ENCODE measurements at regions not wholly inside any gene's neighbourhood (a gene's known extent, or its start where the extent isn't known, plus 50 kb on each side); places are given as distances from the start of the nearest gene placed in this dataset.
"Not testable (repeated sequence)": the region's sequence is repeated elsewhere in the genome, so short reads cannot be mapped to it uniquely, and the experiment has no call there.

DNA sequence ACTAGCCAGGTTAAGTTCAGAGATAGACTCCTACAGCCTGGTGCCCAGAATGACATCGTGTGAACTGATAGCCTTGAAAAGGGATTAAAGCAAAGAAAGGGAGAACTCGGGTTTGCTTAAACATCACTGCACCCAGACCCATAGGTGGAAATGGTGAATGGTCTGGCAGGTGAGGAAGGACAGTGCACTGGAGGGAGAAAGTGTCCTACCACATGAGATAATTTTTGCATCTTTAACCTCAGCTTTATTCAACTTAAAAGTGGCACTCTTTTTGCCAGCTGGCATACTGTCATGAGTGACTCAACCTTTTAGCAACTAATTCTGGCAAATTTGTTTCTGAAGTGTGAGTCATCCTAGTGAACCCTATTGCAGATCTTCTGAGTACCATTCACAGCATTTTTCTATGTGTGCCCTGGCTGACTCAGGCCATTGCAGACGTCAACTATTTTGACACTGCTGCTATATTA lies 53.0 kb upstream of the DAPP1 start:
- DNase-seq = peak in 2 of 4 experiments; percentile 4 to 22

- DNase-seq = no peak
Measured at GRCh38 chr4:99762728-99763127, 53.9 kb upstream of the DAPP1 start.

DNA sequence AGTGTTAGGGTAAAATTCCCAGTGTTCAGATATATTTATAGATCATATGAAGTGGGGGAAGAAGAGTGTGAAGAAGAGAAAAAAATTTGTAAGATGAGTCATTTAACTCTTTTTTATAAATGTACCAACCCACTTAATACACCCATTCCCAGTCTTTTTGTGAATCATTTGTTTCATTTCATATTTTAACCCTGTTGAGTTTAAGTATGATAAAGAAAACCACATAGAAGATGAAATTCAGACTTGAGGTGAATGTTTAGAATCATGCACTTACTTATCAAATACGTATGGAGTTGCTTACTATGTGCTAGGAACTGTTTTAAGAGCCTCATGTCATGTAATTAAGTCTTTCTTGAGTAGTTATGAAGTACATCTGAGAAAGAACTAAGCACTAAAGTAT lies 56.6 kb upstream of the DAPP1 start:
- DNase-seq = no peak

GRCh38 chr4:99759346-99759984 lies 57.2 kb upstream of the DAPP1 start:
- DNase-seq = no peak

- no peak for DNase-seq
Measured at GRCh38 chr4:99755223-99755944, 61.2 kb upstream of the DAPP1 start.

DNA sequence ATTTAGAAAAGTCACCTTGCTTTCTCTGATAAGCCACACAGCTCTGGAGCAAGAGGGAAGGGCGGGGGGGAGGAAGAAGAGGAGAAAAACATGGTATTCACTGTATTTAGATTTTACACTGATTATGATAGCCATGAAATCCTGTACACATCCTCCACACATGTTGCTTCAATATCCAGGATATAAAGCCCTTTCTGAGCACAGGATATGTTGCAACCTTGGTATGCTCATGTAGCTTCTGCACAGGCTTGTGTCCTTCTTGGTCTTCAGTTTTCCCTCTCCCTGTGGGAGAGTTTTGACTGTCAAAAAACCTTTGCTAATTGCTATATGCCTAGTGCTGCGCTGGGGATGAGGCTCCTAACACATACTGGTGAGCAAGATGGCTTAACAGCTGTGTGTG lies 61.9 kb upstream of the DAPP1 start:
- DNase-seq = no peak

DNA sequence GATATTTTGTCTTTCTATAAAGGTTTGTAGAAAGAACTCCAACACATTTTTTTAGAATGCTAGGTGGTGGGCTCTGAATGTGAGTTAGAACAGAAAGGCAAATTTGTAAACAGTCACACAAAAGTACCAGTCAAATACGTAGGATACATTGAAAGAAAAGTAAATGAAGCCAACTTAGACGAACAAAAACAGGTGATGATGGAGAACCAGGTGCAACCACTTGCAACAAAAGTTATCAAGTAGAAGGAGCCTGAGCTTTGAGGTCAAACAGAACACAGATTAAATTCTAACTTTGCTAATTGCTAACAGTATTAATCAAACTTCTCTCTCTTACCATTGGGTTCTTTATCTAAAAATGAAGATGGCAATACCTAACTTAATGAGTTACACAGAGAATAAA lies 62.7 kb upstream of the DAPP1 start:
- no peak for DNase-seq

GRCh38 chr4:99749445-99750391 lies 66.9 kb upstream of the DAPP1 start:
- no peak for DNase-seq

DNA sequence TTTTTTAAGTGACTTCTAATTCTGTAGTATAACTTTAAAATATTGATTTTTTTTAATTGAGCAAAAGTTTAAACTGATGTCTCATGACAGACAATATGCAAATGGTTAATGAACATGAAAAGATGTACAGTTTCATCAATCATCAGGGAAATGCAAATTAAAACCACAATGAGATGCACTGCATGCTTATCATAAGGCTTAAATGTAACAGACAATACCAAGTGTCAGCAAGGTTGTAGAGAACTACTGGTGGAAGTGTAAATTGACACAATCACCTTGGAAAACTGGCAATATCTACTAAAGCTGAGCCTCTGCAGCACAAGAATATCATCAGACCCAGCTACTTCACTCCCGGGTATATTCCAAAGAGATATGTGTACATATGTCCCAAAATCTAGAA lies 70.2 kb upstream of the DAPP1 start:
- no peak for DNase-seq

- no peak for DNase-seq
Measured at GRCh38 chr4:99736846-99737245, 79.2 kb upstream of the C4orf54 start.

- DNase-seq = no peak
Measured at GRCh38 chr4:99735822-99736221, 78.2 kb upstream of the C4orf54 start.

- DNase-seq = no peak
Measured at GRCh38 chr4:99734583-99735322, 77.1 kb upstream of the C4orf54 start.

DNA sequence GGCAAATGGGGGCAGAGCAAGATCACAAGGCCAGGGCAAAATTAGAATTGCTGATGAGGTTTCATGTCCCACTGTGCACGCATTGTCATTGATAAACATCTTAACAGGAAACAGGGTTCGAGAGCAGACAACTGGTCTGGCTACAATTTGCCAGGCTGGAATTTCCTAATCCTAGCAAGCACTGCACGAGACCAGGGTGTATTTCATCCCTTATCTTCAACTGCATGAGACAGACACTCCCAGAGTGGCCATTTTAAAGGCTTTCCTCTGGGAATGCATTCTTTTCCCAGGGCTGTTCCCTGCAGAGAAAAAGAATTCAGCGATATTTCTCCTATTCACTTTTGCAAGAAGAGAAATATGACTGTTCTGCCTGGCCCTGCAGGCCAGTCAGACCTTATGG lies 75.8 kb upstream of the C4orf54 start:
- DNase-seq = not testable (repeated sequence)

GRCh38 chr4:99729186-99729585 lies 71.6 kb upstream of the C4orf54 start:
- no peak for DNase-seq

GRCh38 chr4:99724067-99724466 lies 66.4 kb upstream of the C4orf54 start:
- DNase-seq = no peak

GRCh38 chr4:99723612-99724011 lies 66.0 kb upstream of the C4orf54 start:
- peak; percentile 32 to 70 (median 54) for DNase-seq

DNA sequence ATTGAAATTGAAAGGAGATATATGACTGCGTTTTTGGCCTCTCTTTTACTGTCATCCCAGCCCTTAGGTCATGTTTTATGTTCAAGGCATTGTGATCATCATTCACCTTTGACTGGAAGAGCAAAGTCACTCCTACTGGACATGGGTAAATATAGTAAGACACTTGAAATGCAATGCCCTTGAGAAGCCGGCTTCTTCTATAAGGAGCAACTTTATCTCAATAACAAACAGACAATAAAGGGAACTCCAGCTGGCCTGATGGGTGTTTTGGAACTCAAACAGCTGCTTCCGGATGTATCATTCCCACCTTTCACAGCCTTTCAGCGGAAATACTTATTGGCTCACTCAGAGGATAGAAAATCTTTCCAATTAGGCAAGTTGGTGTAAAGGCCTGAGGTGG lies 65.1 kb upstream of the C4orf54 start:
- DNase-seq = peak in 1 of 4 experiments; percentile 3

DNA sequence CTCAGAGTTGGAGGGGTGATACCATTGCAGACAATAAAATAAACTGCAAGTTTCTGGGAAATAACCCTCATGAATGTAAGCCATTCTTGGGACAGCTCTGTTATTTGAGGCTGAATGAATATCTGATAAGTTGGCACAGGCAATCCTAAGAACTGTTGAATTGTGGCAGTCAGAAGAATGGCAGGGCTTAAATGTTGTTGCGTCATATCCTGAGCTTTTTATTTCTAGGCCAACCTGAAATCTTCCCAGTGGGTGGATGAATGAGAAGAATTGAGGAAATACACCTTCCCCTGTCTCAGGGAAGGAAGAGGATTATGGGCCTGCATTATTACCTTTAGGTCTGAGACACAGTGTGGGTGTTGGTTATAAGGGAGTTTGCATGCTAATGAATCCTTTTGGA lies 64.4 kb upstream of the C4orf54 start:
- DNase-seq = no peak

GRCh38 chr4:99720206-99720605 lies 62.6 kb upstream of the C4orf54 start:
- no peak for DNase-seq

- no peak for DNase-seq
Measured at GRCh38 chr4:99716996-99717395, 59.4 kb upstream of the C4orf54 start.

DNA sequence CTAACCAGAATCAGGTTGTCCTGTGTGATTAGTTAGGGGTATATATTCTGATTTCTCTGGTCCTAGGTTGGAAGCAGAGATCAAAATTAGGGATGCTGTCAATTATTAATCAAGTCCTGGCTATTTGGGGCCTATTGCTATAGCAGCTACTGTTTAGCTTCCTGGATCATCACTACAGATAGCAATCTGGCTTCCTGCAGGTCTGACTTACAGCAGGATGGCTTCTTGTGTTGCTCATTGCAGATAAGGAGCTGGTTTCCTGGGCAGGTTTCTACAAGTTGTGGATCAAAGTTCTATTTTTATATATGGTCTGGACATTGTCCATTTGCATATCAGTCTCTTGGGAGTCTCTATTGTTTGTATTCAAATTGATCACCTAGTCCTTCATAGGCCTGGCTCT lies 57.7 kb upstream of the C4orf54 start:
- DNase-seq = no peak

- DNase-seq = no peak
Measured at GRCh38 chr4:99714179-99714578, 56.6 kb upstream of the C4orf54 start.

- no peak for DNase-seq
Measured at GRCh38 chr4:99712530-99712929, 54.9 kb upstream of the C4orf54 start.
